Fibroblast of mammary gland (primary cell): ENCODE measurements at regions not wholly inside any gene's neighbourhood (a gene's known extent, or its start where the extent isn't known, plus 50 kb on each side); places are given as distances from the start of the nearest gene placed in this dataset.

ENCODE experiments used
- DNase-seq: peaks from one replicate; pipeline ENCODE4 v3.0.0-alpha.2; 2010; ENCODE audit warnings: low read depth
- H3K4me3 ChIP-seq: 2 replicates; pipeline ENCODE4 v1.5.1; 2011; ENCODE audit warnings: low read depth, mild to moderate bottlenecking, low read length, moderate library complexity; ENCODE audit not compliant: control insufficient read depth
- TF ChIP-seq, protein P1 (sequence below): conservative IDR thresholded peaks from 2 replicates; pipeline ENCODE4 v1.5.1; 2011; ENCODE audit warnings: low read depth, low read length, inconsistent platforms; ENCODE audit not compliant: control insufficient read depth, insufficient read depth

DNA sequence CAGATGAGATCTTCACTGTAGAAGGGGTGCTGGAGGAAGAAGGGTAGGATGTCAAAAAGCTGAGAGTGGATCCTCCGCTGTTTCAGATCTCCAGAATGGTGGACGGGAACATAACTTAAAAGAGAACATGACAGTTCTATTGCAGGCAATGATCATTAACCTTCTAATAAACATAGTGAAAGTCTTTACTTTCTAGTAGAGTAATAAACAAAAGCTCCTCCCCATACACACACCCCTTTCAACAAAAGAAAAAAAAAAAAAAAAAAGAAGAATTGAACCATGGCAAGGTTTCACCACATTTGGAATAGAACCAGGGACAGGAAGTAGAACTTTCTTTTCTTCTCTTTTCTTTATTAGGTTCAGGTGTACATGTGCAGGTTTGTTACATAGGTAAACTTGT, 768.1 kb upstream of the RIOK2 start:
- no peak for DNase-seq
- no peak overlapping the region for H3K4me3 ChIP-seq
- TF ChIP-seq, protein P1, sequence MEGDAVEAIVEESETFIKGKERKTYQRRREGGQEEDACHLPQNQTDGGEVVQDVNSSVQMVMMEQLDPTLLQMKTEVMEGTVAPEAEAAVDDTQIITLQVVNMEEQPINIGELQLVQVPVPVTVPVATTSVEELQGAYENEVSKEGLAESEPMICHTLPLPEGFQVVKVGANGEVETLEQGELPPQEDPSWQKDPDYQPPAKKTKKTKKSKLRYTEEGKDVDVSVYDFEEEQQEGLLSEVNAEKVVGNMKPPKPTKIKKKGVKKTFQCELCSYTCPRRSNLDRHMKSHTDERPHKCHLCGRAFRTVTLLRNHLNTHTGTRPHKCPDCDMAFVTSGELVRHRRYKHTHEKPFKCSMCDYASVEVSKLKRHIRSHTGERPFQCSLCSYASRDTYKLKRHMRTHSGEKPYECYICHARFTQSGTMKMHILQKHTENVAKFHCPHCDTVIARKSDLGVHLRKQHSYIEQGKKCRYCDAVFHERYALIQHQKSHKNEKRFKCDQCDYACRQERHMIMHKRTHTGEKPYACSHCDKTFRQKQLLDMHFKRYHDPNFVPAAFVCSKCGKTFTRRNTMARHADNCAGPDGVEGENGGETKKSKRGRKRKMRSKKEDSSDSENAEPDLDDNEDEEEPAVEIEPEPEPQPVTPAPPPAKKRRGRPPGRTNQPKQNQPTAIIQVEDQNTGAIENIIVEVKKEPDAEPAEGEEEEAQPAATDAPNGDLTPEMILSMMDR = no peak

GRCh38 chr5:97955450-97955849, 772.4 kb upstream of the RIOK2 start:
- no peak for DNase-seq
- TF ChIP-seq, protein P1 = no peak
- H3K4me3 ChIP-seq = no peak overlapping the region

GRCh38 chr5:97967292-97967691, 784.2 kb upstream of the RIOK2 start:
- no peak overlapping the region for H3K4me3 ChIP-seq
- TF ChIP-seq, protein P1 = no peak
- no peak for DNase-seq

GRCh38 chr5:97968346-97968745, 785.3 kb upstream of the RIOK2 start:
- no peak overlapping the region for H3K4me3 ChIP-seq
- TF ChIP-seq, protein P1 = no peak
- DNase-seq = no peak

DNA sequence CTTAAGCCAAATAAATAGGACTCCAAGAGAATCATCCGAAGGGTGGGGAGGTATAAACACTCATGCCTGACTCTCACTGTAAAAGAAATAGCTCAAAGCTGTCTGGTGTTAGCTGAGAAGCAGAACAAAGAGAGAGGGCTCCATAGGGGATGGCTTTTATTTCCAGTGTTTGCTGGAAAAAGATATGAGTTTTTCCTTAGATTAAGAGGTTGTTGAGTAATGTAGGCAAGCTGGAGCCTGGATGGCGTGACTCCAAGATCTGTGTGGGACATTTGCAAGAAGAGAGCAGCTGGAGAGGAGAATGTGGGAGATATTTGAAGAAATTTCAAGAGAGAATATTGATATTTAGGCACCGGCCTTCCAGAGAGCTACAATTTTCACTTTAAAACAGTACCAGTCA, 793.7 kb upstream of the RGMB start:
- TF ChIP-seq, protein P1 = no peak
- DNase-seq = peak; percentile 58
- no peak overlapping the region for H3K4me3 ChIP-seq

- no peak overlapping the region for H3K4me3 ChIP-seq
- peak; percentile 3 for DNase-seq
- TF ChIP-seq, protein P1 = no peak
Observed at GRCh38 chr5:97980291-97980690, 793.2 kb upstream of the RGMB start.

- no peak overlapping the region for H3K4me3 ChIP-seq
- TF ChIP-seq, protein P1 = peak; percentile 5
- peak; percentile 54 for DNase-seq
Observed at GRCh38 chr5:97986069-97986468, 787.4 kb upstream of the RGMB start.
